HUDEP-2 (cell line): ENCODE measurements at regions not wholly inside any gene's neighbourhood (a gene's known extent, or its start where the extent isn't known, plus 50 kb on each side); places are given as distances from the start of the nearest gene placed in this dataset.
A peak's percentile ranks its signal among the peaks of the same experiment; 100 is the strongest.
"Not testable (repeated sequence)": the region's sequence is repeated elsewhere in the genome, so short reads cannot be mapped to it uniquely, and the experiment has no call there.

Source experiments
- DNase-seq, 76 experiments: peaks; one replicate each; lab custom pipeline; 2025; ENCODE audit not compliant: unreplicated experiment in 76 of 76; lab: John Stamatoyannopoulos, UW

- DNase-seq, result no peak
Observed at GRCh38 chr5:147075187-147075586, 159.6 kb upstream of the STK32A start.

DNA sequence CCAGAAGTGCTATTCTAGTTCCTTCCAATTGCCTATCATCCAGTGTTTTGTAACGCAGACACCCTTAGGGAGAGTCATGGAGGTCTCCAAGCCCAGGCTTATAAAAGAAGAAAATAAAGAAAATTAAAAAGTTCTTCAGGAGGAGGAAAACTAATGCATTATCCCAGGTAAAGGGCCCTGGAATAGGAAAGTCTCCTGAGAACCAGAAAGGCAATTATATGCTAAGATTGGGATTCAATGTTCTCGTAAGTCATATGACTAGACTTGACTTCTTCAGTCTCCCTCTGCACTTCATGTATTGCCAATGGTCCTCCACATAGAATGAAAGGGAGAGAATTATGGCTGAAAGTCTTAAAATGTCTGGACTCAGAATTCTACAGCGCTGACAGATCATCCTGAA, 154.4 kb upstream of the STK32A start:
- no peak for DNase-seq

GRCh38 chr5:147081311-147081764, 153.5 kb upstream of the STK32A start:
- DNase-seq, result no peak

DNA sequence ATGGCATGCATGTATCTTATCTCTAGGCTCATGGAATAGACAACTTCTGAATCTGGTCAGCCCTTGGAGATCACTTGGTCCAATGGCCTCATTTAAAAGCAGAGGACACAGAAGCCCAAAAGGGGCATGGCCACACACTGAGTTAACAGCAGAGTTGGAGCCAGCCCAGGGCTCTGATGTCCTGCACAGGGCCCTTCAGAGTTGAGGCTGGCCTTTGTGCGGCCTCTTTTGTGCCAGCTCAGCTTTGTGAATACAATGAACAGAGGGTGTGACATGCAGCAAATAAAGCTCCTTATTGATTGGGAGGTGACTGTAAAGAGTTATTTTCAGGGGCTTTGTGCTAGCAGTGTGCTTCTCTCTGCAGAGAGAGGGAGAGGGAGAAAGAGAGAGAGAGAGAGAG, 150.1 kb upstream of the STK32A start:
- no peak for DNase-seq

- no peak for DNase-seq
Observed at GRCh38 chr5:147085409-147085808, 149.4 kb upstream of the STK32A start.

DNA sequence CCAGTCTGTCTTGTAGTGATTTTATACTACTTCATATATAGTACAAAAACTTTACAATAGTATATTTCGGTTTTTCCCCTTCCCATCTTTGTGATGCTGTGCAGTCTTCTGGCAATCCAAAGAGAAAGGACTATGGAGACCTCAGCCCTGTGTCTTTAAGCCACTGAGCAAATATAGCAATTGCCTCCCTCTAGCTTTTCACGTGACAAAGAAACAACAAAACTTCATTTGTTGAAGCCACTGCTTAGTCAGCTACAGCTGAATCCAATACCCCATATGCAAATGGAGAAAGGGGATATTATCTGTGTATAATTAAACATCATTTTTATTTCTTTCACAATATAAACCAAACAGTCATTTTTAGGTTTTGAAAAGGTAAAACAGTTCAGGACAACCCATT, 142.8 kb upstream of the STK32A start:
- no peak for DNase-seq

DNA sequence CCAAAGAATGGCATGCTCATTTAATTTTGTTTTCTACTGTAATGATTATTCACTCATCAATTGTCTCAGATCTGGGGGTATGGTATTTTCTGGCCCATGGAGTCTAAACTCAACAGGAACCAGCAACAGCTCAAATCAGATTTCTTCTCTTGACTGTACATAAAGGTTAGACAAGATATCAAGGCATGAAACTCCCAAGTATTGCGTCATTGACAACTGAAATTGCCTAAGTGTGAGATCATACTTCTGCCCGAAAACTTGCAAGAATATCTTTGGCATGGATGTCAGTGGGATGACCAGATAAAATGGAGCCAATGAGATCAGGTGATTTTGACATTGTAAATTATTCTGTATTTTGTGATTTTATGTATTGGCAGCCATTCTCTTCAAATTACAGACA, 141.7 kb upstream of the STK32A start:
- DNase-seq, result no peak

DNA sequence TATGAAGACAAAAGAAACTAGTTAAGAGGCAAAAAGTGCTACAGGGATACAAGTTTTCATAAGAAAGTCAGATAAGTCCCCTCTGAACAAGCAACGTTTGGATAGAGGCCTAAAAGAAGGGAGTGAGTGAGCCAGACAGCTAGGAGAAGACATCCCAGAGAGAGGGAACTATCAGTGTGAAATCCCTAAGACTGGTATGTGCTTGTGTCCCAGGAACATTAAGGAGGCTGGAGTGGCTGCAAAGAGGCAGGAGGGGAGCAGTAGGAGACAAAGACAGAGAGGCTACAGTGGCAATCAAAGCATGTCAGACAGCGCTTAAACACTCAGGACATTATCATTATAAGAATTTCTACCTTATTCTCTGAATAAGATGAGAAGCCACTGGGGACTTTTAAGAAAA, 139.1 kb upstream of the STK32A start:
- DNase-seq, result no peak

DNA sequence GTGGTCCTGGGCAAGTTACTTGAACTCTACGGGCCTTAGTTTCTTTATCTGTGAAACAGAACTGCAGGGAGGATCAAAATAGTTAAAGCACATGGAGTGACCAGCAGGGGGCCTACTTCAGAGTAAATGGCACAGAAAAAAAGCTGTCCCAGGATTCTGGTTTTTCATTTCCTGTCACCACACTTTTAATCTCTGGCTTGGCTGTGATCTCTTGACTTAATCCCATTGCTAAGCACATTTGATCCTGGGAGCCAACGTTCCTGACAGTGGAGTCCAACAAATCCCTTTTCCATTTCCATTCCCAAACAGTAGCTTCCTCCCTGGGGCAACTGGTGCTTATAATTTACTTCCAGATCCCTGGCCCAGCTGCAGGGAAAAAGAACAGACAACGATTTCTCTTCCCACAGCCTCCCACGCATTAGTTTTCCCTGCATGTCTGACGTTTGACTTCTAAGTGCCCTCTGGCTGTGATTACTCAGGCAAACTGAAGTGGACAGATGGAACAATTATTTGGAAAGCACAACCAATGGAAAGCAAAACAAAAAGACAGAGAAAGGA, 136.5 kb upstream of the STK32A start:
- peak in 24 of 76 experiments; percentile 0 to 55 (median 9) for DNase-seq

DNA sequence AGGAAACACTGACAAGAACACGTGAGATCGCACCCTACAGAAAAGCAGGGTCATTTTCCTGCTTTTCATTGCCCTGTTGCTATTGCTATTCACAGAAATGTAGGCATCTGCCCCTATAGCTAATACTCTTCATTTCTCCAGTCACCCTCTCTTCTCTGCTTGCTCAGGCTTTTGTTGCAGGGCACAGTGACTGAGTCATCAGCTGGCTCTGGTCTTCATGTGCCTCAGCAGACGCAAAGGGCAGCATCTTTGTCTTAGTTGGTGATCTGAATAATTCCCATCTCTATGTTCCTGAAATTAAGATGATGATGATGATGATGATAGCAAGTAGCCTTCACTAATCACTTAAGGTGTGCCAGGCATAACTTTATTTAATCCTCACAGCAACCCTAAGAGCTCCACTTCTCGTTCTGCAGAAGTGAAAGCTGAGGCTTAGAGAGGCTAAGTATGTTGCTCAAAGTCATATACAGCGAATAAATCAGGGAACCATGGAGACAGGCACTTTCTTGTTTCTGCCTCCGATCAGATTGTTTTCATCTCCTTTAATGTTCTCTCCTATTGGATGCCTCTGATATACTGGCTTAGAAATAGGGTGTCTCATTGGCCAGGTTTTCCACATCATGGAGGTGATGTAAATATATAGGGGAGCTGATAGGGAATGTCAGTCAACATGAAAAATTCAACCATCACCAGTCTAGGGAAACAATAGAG, 133.0 kb upstream of the STK32A start:
- no peak for DNase-seq

GRCh38 chr5:147112899-147113298, 121.9 kb upstream of the STK32A start:
- no peak for DNase-seq

DNA sequence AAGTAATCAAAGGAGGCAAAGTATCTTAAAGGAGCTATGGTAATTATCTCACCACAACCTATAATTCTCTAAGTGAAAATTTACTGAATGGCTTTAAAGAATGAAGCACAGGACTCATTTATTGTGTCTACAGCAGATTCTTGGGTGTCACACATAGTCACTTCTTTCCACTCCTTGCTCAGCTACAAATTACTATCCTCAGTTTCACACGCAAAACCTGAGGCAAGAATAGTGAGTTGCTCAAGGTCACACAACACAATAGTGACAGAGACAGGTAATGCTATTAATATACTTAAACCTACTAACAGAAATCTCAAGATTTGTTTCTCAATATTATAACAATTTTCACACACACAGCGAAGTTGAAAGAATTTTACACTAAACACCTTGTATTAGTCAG, 120.9 kb upstream of the STK32A start:
- DNase-seq, result no peak

DNA sequence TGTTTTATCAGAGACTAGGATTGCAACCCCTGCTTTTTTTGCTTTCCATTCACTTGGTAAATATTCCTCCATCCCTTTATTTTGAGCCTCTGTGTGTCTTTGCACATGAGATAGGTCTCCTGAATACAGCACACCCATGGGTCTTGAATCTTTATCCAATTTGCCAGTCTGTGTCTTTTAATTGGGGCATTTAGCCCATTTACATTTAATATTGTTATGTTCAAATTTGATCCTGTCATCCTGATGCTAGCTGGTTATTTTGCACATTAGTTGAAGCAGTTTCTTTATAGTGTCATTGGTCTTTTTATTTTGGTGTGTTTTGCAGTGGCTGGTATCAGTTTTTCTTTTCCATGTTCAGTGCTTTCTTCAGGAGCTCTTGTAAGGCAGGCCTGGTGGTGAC, 95.1 kb upstream of the STK32A start:
- DNase-seq, result not testable (repeated sequence)

GRCh38 chr5:147140558-147140957, 94.3 kb upstream of the STK32A start:
- no peak for DNase-seq

DNA sequence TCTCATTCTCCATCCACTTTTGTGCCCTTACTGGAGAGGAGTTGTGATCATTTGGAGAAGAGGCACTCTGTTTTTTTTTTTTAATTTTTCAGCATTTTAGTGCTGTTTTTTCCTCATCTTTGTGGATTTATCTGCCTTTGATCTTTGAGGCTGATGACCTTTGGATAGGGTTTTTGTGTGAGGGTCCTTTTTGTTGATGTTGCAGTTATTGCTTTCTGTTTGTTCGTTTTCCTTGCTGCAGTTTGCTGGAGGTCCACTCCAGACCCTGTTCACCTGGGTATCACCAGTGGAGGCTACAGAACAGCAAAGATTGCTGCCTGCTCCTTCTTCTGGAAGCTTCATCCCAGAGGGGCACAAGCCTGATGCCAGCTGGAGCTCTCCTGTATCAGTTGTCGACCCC, 93.2 kb upstream of the STK32A start:
- DNase-seq, result not testable (repeated sequence)

GRCh38 chr5:147143215-147143614, 91.6 kb upstream of the STK32A start:
- DNase-seq, result no peak

DNA sequence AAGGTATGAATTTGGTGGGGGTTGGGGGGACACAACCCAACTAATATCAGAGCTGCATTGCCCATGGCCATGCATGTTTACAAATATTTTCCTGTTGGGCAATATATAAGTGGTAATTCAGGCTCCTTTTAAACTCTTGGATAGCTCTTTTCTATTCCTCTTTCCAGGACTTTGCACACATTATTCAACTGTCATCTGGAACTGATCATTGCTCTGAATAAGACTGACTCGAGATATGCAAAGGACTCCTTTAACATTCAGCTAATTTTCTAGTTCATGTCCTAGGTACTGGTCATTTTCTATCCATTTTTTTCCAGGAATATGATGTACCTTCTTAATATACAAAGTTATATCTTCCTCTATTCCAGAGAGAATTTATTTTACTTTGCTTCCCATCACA, 89.5 kb upstream of the STK32A start:
- DNase-seq, result no peak

GRCh38 chr5:147148715-147149114, 86.1 kb upstream of the STK32A start:
- no peak for DNase-seq

DNA sequence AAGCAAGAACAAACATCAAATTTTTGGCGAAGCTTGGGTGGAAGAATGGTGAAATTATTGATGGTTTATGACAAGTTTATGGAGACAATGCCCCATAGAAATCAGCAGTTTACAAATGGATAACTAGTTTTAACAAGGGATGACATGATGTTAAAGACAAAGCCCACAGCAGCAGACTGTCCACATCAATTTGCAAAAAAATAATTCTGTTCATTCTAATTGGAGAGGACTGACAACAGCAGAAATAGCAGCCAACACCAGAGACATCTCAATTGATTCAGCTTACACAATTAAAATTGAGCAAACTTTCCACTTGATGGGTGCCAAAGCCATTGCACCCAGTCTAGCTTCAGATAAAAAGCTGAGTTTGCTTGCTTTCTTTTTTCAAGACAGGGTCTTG, 82.7 kb upstream of the STK32A start:
- DNase-seq, result no peak

DNA sequence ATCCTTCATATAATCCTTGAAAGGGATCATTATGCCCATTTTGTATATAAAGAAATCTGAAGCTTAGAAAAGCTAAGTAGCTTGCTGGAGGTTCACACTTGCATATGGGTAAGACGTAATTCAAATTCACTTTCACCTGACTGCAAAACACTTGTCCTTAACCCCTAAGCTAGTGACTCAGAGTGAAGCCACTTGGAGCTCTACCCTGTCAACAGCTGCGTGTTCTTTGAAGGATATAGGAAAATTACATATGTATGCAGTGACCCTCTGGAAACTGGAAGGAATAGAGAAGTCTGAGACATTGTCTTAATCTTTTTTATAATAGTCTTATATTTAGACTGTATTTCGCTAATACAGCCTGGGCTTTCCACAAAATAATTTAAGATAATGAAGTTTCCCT, 80.0 kb upstream of the STK32A start:
- no peak for DNase-seq

DNA sequence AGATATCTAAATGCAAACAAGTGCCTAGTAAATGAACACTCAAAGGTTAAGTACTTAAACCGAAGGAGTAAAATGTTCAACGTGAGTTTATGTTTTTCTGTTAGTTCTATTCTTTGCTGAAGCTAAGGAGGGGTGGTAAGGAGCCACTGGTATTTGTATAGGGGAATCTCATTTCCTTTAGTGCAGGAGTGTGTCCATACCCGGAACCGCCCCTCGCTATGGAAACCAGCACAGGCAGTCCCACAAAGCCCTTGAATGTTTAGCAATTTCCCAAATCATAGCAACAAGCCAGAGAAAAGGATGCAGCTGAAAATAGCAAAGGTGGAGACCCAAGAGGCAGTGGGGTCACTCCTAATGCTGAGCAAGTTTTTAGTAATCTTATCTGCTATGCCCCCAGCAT, 78.8 kb upstream of the STK32A start:
- no peak for DNase-seq

DNA sequence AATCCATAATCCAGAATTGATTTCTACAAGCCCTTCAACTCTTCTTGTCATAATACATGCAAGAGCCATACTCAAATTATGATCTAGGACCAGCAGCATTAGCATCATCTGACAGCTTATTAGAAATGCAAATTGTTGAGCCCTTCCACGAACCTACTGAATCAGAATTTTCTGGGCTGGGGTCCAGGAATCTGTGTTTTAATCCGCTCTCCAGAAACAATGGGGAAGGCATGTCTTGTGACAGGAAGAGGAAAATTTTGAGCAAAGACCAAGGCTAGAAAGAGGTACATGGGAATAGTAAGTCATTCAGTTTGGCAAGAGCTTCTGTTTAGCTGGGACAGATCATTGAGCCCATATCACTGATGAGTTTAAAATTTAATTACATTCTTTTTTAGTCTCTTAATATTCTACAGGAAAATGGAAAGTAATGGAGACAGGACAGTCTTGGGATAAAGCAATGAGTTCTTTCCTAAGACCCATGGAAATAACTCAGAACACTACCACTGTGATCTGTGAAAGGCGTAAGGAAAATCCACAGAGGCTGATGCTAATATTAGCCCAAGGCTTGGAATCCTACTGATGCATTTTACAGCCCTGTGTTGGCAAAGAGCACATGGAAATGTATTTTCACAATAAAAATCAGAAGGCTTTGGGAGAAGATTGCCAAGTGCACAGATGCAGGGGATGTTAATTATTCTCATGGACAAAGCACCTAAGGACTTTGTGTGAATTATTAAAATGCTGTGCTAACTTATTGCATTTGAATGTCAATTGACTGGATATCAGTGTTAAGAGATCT, 73.7 kb upstream of the STK32A start:
- DNase-seq, result no peak
